ENCODE measurements at regions not wholly inside any gene's neighbourhood (a gene's known extent, or its start where the extent isn't known, plus 50 kb on each side); places are given as distances from the start of the nearest gene placed in this dataset.

DNA sequence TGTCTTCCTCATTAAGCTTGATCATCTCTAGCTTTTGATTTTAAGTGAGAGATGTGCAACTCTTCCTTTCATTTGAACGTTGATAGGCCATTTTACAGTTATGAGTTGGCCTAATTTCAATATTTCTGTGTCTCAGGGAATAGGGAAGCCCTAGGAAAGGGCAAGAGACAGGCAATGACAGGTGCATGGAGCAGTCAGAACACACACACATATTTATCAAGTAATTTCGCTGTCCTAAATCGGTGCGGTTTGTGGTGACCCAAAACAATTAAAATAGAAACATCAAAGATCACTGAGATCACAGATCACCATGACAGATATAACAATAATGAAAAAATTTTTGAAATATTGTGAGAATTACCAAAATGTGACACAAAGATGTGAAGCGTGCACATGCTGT, 87.7 kb upstream of the LSM6 start:
- DNase-seq (ENCODE audit: low read depth, low spot score), result no peak
- no peak for TF ChIP-seq YY1 (IDR thresholded peaks at IDR 0.05; ENCODE audit: insufficient read depth, insufficient read length)
- no peak for TF ChIP-seq SUZ12 (IDR thresholded peaks at IDR 0.05; ENCODE audit: extremely low read depth, insufficient read depth, insufficient read length)
- no peak for TF ChIP-seq ZNF274 (IDR thresholded peaks at IDR 0.05; ENCODE audit: low read depth, low read length)
- Histone ChIP-seq H3K4me1 (ENCODE audit: insufficient read depth, insufficient read length) (no peaks in the 10 kb centered on the region), H3K27me3 (ENCODE audit: insufficient read depth, insufficient read length) (no peaks in the 10 kb centered on the region), H3K9ac (ENCODE audit: insufficient read length, low read depth) (no peak overlapping the region), H3K9me3 (ENCODE audit: insufficient read depth, low read length) (no peaks in the 10 kb centered on the region), H3K4me3 (ENCODE audit: insufficient read length, low read depth) (no peak overlapping the region), H3K36me3 (ENCODE audit: insufficient read depth, insufficient read length, low read length) (no peaks in the 10 kb centered on the region)

DNA sequence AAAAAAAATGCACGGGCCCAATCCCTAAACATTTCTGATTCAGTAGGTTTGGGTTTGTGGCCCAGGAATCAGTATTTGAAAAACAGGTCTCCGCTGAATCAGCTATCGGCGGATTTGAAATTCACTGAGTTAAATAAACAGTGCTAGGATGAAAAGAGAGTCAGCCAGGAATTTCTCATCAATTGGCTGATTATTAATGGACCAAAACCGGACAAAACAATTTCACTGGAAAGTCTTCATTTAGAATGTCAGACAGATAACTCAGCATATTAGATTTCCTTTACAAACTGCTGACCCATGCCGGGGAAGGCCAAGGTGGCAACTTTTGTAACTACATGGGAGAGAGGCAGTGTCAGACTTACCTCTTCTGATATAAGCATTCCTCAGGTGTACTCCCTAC, 99.4 kb upstream of the LSM6 start:
- no peak for TF ChIP-seq YY1 (IDR thresholded peaks at IDR 0.05; ENCODE audit: insufficient read depth, insufficient read length)
- no peak overlapping the region for H3K9ac ChIP-seq (ENCODE audit: insufficient read length, low read depth)
- H3K4me1 ChIP-seq (ENCODE audit: insufficient read depth, insufficient read length), result no peaks in the 10 kb centered on the region
- no peak for DNase-seq (ENCODE audit: low read depth, low spot score)
- no peak overlapping the region for H3K4me3 ChIP-seq (ENCODE audit: insufficient read length, low read depth)
- no peaks in the 10 kb centered on the region for H3K36me3 ChIP-seq (ENCODE audit: insufficient read depth, insufficient read length, low read length)
- H3K9me3 ChIP-seq (ENCODE audit: insufficient read depth, low read length), result no peaks in the 10 kb centered on the region
- H3K27me3 ChIP-seq (ENCODE audit: insufficient read depth, insufficient read length), result no peaks in the 10 kb centered on the region

DNA sequence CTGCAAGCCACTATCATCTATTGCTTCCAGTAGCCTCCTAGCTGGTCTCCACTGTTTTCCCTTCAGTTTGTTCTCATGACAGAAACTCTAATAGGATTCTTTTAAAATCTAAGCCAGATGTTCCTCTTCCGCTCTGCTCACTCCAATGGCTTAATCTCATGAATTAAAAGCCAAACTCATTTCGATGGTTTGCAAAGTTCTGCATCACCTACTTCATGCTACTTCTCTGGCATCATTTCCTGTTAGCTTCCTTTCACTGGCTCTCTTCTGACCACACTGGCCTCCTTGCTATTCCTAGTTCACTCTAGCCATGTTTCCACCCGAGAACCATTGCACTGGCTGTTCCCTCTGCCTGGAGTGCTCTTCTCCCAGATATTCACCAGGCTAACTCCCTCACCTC, 102.0 kb upstream of the LSM6 start:
- TF ChIP-seq ZNF274 (IDR thresholded peaks at IDR 0.05; ENCODE audit: low read depth, low read length) (no peak), YY1 (IDR thresholded peaks at IDR 0.05; ENCODE audit: insufficient read depth, insufficient read length) (no peak), SUZ12 (IDR thresholded peaks at IDR 0.05; ENCODE audit: extremely low read depth, insufficient read depth, insufficient read length) (no peak)
- no peaks in the 10 kb centered on the region for H3K9me3 ChIP-seq (ENCODE audit: insufficient read depth, low read length)
- H3K4me3 ChIP-seq (ENCODE audit: insufficient read length, low read depth), result no peak overlapping the region
- H3K4me1 ChIP-seq (ENCODE audit: insufficient read depth, insufficient read length), result no peaks in the 10 kb centered on the region
- DNase-seq (ENCODE audit: low read depth, low spot score), result no peak
- H3K9ac ChIP-seq (ENCODE audit: insufficient read length, low read depth), result no peak overlapping the region
- H3K27me3 ChIP-seq (ENCODE audit: insufficient read depth, insufficient read length), result no peaks in the 10 kb centered on the region
- H3K36me3 ChIP-seq (ENCODE audit: insufficient read depth, insufficient read length, low read length), result no peaks in the 10 kb centered on the region

DNA sequence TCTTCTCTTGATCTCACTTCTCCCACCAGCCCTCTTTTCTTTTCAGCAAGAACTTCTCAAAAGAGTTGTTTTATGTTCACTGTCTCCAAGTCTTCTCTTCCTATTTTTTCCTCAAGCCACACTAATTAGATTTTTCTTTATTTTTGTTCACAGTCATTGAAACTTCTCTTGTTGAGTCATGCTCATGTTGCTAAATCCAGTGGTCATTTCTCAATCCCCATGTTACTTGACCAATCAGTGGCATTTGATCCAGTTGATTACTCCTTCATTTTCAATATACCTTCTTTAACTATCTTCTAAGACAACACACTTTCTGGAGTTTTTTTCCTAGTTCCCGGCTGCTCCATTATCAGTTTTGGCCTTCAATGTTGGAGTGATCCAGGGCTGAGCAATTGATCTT, 103.1 kb upstream of the LSM6 start:
- no peak for TF ChIP-seq ZNF274 (IDR thresholded peaks at IDR 0.05; ENCODE audit: low read depth, low read length)
- TF ChIP-seq YY1 (IDR thresholded peaks at IDR 0.05; ENCODE audit: insufficient read depth, insufficient read length), result no peak
- TF ChIP-seq SUZ12 (IDR thresholded peaks at IDR 0.05; ENCODE audit: extremely low read depth, insufficient read depth, insufficient read length), result no peak
- DNase-seq (ENCODE audit: low read depth, low spot score), result no peak
- Histone ChIP-seq H3K36me3 (ENCODE audit: insufficient read depth, insufficient read length, low read length) (no peaks in the 10 kb centered on the region), H3K9ac (ENCODE audit: insufficient read length, low read depth) (no peak overlapping the region), H3K27me3 (ENCODE audit: insufficient read depth, insufficient read length) (no peaks in the 10 kb centered on the region), H3K4me3 (ENCODE audit: insufficient read length, low read depth) (no peak overlapping the region), H3K4me1 (ENCODE audit: insufficient read depth, insufficient read length) (no peaks in the 10 kb centered on the region), H3K9me3 (ENCODE audit: insufficient read depth, low read length) (no peaks in the 10 kb centered on the region)

DNA sequence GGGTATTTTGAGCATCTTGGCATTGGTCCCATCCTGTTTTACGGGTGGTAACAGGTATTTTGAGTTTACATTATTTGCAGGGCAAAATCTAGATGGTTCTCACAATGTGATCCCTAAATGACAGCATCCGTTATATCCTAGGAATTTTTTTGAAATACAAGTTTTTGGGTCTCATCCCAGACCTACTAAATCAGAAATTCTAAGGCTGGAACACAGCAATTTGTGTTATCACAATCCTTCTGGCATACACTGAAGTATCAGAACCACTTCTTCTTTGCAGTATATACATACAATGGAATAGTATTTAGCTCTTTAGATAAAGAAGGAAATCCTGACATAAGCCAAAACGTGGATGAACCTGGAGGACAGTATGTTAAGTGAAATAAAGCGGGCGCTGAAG, 104.1 kb upstream of the LSM6 start:
- H3K27me3 ChIP-seq (ENCODE audit: insufficient read depth, insufficient read length), result no peaks in the 10 kb centered on the region
- no peaks in the 10 kb centered on the region for H3K36me3 ChIP-seq (ENCODE audit: insufficient read depth, insufficient read length, low read length)
- DNase-seq (ENCODE audit: low read depth, low spot score), result no peak
- no peaks in the 10 kb centered on the region for H3K9me3 ChIP-seq (ENCODE audit: insufficient read depth, low read length)
- TF ChIP-seq ZNF274 (IDR thresholded peaks at IDR 0.05; ENCODE audit: low read depth, low read length), result no peak
- no peak for TF ChIP-seq SUZ12 (IDR thresholded peaks at IDR 0.05; ENCODE audit: extremely low read depth, insufficient read depth, insufficient read length)
- no peak for TF ChIP-seq YY1 (IDR thresholded peaks at IDR 0.05; ENCODE audit: insufficient read depth, insufficient read length)
- no peak overlapping the region for H3K9ac ChIP-seq (ENCODE audit: insufficient read length, low read depth)
- no peak overlapping the region for H3K4me3 ChIP-seq (ENCODE audit: insufficient read length, low read depth)
- H3K4me1 ChIP-seq (ENCODE audit: insufficient read depth, insufficient read length), result no peaks in the 10 kb centered on the region

DNA sequence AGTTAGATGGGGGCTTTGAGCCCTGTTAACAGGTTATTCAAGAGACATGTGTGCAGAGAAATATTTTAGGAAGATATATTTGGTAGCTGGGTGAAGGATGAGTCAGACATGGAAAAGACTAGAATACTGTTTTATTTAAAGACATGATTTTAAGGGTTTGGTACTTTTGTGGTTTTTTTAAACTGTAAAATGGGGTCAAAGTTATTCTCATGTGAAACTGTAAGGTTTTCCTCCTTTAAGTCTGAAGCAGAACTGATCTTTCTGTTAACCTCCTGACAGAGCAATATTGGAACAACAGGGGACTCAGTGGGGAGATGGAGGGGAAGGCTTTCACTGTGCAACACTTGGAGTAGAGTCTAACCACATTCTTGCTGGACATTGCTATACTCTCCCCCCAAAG, 112.4 kb upstream of the LSM6 start:
- H3K9ac ChIP-seq (ENCODE audit: insufficient read length, low read depth), result no peak overlapping the region
- no peak for DNase-seq (ENCODE audit: low read depth, low spot score)
- peaks cover 3% of the 10 kb centered on the region for H3K4me1 ChIP-seq (ENCODE audit: insufficient read depth, insufficient read length)
- H3K9me3 ChIP-seq (ENCODE audit: insufficient read depth, low read length), result no peaks in the 10 kb centered on the region
- no peak overlapping the region for H3K4me3 ChIP-seq (ENCODE audit: insufficient read length, low read depth)
- H3K36me3 ChIP-seq (ENCODE audit: insufficient read depth, insufficient read length, low read length), result no peaks in the 10 kb centered on the region
- no peaks in the 10 kb centered on the region for H3K27me3 ChIP-seq (ENCODE audit: insufficient read depth, insufficient read length)
- TF ChIP-seq ZNF274 (IDR thresholded peaks at IDR 0.05; ENCODE audit: low read depth, low read length) (no peak), YY1 (IDR thresholded peaks at IDR 0.05; ENCODE audit: insufficient read depth, insufficient read length) (no peak), SUZ12 (IDR thresholded peaks at IDR 0.05; ENCODE audit: extremely low read depth, insufficient read depth, insufficient read length) (no peak)

DNA sequence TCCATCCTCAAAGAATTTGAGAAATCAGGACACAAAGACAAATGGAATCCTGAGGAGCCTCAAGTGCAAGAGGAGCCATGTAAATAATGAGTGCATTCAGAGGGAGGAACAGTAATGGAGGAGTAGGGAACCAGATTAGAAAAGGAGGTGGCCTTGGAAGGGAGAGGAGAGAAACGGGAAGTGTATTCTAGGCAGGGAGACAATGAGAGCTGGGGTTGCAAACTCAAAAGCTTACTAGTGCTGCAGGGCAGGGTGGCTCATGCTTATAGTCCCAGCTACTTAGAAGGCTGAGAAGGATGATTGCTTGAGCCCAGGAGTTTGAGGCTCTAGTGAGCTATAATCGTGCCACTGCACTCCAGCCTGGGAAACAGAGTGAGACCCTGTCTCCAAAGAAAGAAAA, 113.2 kb upstream of the LSM6 start:
- Histone ChIP-seq H3K4me3 (ENCODE audit: insufficient read length, low read depth) (no peak overlapping the region), H3K36me3 (ENCODE audit: insufficient read depth, insufficient read length, low read length) (no peaks in the 10 kb centered on the region), H3K27me3 (ENCODE audit: insufficient read depth, insufficient read length) (no peaks in the 10 kb centered on the region), H3K9ac (ENCODE audit: insufficient read length, low read depth) (no peak overlapping the region), H3K9me3 (ENCODE audit: insufficient read depth, low read length) (no peaks in the 10 kb centered on the region), H3K4me1 (ENCODE audit: insufficient read depth, insufficient read length) (peaks cover 3% of the 10 kb centered on the region)
- DNase-seq (ENCODE audit: low read depth, low spot score), result no peak
- TF ChIP-seq YY1 (IDR thresholded peaks at IDR 0.05; ENCODE audit: insufficient read depth, insufficient read length) (no peak), ZNF274 (IDR thresholded peaks at IDR 0.05; ENCODE audit: low read depth, low read length) (no peak), SUZ12 (IDR thresholded peaks at IDR 0.05; ENCODE audit: extremely low read depth, insufficient read depth, insufficient read length) (no peak)

All from NT2/D1 (cell line).